Activated CD4-positive, alpha-beta T cell treated with anti-CD3 and anti-CD28 coated beads for 4 hours (primary cell): ENCODE measurements at regions not wholly inside any gene's neighbourhood (a gene's known extent, or its start where the extent isn't known, plus 50 kb on each side); places are given as distances from the start of the nearest gene placed in this dataset.

Experiments
- DNase-seq, 2 donors: peaks; one replicate each; pipeline ENCODE4 v3.0.0-alpha.2; 2020

DNA sequence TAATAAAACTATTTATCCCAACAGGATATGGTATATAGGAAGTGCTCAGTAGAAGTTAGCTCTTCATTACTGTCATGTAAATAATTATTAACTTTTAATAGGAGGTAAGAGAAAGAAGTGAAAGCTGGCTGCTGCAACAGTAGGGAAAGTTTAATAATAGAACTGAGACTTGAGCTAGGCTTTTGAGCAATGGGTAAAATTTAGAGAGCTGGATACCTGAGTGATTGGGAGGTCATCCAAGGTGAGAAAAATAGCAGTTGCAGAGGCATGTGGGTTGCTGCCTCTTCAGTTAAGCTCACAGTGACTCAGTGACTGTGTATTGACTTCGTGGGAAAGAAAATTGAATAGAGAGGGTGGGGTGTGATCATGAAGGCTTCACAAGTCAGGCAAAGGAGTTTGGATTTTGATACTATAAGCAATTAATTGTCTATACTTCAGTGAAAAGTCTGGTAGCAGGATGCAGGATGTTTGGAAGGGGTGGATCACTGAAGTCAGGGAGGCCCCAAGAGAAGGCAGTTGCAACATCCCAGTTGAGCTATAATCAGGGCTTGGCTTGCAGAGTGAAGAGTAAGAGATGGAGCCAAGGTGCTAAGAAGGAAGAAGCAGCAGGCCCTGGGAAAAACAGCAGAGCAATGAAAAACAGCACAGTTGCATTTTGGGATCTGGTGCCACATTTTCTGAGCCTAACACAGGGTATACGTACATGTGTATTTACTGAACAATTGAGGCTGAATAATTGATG, 172.0 kb upstream of the FRMD6 start:
- DNase-seq, result no peak

DNA sequence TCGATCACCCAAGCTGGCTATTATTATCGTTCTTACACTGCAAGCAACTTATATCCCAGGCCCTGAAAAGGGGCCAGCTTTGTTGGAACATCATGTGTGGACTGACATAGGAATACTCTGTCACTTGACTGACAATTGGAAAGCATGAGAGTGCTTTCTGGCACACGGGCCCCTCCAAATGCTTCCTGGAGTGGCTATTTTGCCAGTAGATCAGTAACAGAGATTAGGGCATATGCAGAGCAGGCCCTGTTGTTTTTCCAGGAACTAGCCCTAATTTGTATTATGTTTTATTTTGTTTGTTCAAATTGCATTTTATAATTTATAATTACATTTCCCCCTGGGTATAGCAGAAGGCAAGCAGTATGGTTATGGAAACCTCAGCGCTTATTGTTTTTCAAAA, 170.1 kb upstream of the FRMD6 start:
- DNase-seq, result no peak

DNA sequence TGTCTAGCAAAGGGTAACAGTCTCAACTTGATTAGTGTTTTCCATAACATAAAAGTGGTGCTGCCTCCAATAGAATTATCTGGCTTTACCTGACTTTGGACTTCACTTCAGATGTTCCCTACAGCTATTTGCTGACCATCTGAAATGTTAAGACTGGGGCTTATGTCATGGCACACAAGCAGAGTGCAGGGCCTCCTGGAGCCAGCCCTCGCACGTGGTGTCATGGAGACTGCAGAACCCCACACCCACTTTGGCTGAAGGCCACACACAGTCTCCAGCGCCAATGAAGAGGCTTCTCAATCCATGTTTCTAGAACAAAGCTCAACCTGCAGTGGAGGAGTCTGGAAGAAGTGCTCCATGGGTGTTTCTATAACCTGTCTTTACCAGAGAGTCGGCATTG, 169.6 kb upstream of the FRMD6 start:
- no peak for DNase-seq

DNA sequence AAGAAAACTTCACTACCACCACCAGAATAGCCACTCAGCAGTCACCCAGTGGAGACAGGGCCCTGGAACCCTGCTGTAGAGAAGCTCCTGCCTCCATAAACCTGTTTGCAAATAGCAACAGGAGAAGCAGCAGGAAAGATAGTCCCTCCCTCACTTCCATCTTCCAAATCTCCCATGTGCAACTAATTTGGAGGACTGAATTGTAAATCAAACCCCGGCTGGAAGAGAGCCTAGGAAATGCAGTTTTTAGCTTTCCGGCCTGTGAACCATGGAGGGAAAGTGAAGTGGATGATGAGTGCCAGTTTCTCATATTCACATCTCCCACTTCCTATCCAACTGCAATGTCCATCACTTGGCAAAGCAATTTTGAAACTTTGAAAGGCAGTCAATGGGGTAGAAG, 167.2 kb upstream of the FRMD6 start:
- DNase-seq, result no peak

DNA sequence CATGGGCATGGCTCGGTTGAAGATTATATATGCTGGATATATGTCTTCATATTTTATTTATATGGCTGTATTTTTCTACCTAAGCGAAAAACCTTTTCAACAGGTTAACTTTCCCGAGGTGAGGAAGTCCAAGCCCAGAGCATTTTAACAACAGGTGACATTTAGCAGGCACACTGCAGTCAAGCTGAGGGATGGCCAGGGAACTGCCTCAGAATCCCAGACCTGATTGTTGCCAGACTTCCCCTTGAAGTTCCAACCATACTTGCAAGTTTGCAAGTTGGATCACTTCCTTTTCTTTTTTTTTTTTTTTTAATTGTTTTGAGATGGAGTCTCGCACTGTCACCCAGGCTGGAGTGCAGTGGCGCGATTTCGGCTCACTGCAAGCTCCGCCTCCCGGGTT, 166.0 kb upstream of the FRMD6 start:
- no peak for DNase-seq

DNA sequence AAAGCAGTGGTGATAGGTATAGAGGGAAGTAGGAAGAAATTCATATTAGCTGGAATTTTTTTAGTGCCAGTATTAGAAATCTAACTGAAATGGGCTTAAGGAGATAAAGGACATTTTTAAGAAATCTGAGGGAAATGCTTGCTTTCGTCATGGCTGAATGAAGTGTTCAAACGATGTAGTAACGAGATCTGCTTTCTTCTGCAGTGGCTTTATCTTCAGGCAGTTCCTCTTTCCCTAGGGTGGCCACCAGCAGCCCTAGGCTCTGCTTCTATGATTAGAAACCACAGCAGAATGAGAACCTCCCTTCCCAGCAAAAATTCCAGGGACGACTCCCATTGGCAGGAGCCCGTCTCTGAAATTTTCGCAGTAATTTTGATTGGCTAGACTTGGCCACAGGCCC, 163.9 kb upstream of the FRMD6 start:
- DNase-seq, result no peak

DNA sequence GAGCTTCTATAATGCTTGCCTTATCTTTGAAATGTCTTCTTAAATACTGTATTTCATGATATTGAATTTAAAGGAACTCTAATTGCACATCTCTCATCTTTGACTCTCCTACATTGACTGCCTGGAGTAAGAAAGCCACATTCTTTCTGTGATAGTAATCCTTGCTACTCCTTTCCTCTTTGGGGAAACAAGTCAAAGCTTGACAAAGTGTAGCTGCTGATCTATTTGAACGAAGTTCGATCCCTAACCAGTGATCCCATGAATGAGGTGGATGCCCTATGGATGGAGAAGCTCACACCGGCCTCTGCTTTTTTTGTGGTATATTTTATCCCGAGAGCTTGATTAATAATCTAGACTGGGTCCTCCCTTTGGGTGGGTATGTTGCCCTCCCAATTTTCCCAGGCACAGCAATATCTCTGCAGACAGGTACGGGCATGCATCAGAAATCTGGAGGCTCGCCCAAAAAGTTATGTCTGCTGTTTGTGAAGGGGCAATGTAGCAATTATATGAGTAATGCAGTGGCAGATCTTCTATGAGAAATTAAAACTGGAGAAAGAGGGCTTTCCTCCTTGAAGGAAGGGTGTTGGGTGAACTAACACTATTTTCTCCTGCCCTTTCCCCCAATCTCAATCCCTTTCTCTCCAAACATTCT, 163.0 kb upstream of the FRMD6 start:
- DNase-seq, result no peak

DNA sequence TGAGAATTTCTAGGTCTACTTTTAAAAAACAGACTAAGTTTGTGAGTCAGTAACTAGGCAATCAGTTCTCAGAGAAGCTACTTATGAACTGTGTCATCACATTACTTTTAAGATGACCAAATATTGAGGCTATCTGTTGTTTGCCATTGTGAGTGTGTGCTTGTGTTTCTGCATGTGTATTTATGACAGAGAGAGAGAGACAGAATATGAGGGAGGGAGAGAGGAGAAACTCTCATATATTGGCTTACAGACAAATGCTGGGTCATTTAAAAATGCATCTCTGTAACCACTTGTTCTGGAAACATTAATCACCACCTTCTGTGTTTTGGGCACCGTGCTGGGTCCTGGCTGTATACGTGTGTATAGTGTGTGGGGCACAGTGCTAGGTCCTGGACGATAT, 161.5 kb upstream of the FRMD6 start:
- DNase-seq, result no peak

DNA sequence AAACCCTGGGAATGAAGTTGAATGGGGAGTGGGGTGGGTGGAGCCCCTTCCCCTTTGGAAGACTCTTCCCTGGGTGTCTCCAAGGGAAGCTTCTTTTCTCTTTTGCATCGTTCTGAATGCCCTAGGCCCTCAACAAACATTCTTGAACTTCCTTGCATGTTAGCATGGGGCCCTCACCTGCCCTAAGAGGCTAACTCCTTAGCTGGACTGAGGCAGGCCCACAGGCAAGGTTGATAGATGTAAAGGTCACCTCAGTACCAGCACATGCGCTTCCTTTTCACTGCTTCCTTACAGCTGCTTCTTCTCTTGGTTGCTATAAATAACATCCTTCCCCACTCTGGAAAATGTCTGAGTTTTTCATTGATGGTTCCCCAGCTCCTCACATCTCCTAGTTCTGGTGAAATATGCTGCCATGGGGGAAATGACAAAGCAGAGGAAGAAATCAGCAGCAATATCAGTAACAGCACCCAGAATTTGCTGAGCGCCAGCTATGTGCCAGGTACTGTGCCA, 160.6 kb upstream of the FRMD6 start:
- no peak for DNase-seq

DNA sequence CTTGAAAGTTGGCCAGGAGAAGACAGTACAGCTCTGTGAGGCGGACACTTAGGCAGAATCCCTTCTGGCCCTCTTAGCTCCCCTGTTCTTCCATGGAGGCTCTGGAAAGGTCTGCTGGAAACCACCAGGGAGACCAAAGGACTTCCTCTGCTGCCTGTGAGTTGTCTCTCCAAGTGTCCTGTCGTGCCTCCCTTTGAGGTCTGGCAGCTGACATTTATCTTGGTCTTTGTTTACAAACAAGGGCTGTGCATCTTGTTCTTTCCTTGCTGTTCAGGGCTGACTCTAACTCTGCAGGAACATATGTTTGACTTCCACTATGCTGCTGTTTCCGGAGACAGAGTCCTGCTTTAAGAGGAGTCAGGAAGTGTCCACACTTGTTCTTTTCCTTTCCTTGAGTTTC, 159.9 kb upstream of the FRMD6 start:
- DNase-seq, result no peak

DNA sequence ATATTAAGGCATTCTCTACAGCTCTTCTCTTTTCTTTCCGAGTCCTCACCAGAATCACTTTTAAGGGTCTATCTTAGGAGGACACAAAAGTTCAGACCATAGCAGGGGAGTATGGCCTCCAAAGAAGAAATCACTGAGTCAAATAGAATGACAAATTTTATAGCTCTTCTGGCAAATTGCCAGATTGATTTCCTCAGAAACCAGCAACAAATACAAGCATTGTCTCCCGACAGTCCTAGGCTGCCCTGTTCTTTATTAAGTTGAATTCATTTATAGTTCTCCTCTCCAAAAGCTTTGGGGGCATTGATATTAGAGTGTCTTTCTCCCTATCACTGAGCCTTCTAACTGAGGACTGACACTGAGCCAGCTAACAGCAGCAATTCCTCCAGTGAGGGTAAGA, 156.4 kb upstream of the FRMD6 start:
- no peak for DNase-seq

DNA sequence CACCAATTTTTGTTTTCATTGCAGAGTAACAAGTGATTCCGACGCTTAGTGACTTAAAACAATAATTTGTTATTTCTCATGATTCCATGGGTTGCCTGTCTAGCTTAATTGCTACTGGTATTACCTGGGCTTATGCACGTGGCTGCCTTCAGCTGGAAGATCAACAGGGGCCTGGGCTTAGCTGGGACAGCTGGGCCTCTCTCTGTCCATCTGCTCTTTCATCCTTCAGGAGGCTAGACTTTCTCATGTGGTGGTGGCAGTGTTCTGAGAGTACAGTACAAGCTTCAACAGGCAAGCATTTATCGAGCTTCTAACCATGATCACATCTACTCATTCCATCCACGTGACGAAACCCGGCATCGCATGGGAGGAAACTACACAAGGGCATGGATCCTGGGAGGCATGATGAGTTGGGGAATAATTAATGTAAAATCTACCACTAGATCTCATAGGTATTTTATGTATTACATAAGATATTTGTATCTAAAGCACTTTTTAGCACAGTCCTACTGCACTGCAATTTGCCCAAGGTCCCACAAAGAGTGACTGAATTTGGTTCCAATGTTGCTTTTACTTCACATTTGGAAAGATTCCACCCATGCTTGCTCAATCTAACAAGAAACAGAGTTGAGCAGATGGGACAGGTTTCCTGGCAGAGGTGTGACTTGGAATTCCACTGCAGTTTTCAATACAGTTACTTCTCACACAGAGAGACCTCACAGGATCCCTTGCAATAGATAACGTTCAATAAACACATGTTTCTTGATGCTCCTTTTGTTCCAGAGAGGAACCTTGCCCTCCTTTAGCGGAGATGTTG, 153.1 kb upstream of the FRMD6 start:
- no peak for DNase-seq

DNA sequence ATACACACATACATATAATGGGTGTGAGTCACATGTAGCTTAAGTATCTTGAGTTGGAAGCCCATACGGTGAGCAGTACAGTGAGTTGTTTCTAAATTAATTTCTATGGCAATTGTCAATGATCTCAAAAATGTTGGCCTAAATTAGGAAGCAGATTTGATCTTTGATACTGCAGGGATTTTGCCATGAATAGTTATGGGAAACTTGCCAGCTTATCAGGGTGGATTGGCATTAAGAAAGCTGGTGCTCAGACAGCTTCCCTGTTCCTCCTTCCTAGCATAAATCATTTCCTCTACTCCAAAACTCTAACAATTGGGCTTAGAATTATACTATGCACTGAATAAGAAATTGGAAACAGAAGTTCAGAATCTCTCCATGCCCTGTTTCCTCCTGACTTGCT, 150.9 kb upstream of the FRMD6 start:
- no peak for DNase-seq

DNA sequence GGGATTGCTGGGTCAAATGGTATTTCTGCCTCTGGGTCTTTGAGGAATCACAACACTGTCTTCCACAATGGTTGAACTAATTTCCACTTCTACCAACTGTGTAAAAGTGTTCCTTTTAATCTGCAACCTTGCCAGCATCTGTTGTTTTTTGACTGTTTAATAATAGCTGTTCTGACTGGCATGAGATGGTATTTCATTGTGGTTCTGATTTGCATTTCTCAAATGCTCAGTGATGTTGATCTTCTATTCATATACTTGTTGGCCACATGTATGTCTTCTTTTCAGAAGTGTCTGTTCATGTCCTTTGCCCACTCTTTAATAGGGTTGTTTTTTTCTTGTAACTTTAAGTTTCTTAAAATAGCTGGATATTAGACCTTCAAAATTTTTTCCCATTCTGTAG, 150.0 kb upstream of the FRMD6 start:
- no peak for DNase-seq

DNA sequence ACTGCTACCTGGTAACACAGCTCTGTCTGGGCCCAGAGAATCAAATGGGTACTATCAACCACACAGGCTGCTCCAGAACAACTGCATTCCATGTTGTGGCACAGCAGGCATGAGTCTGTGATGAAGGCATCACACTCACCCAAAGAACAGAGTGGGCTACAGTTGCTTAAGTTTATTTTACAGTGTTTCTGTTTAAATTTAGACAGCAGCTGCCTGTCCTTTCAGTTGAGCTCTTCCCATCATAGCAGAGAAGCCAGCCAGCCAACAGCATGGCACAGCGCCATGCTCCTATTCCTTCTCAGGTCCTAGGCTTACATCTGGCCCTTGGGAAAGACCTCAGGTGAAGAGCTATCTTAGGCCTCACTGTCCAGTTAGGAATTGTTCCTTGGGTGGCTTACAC, 147.0 kb upstream of the FRMD6 start:
- DNase-seq, result no peak

DNA sequence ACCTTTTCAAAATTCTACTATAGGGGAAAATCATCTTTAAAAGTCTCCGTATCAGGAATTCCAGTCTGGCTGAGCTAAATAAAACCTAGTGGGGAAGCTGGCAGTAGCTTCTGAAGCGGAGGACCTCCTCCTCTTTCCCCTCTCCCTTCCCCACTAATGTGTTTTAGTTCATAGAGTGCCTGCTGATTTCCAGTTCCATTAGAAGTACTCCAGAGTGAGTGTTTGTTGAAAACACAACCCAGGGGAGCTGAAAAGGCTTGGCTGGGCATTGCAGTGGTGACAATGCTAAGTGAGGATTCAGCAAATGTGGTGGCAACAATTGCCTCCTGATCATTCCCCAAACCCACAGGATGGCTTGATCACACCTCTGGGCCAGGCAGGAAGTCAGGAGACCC, 144.2 kb upstream of the FRMD6 start:
- no peak for DNase-seq

DNA sequence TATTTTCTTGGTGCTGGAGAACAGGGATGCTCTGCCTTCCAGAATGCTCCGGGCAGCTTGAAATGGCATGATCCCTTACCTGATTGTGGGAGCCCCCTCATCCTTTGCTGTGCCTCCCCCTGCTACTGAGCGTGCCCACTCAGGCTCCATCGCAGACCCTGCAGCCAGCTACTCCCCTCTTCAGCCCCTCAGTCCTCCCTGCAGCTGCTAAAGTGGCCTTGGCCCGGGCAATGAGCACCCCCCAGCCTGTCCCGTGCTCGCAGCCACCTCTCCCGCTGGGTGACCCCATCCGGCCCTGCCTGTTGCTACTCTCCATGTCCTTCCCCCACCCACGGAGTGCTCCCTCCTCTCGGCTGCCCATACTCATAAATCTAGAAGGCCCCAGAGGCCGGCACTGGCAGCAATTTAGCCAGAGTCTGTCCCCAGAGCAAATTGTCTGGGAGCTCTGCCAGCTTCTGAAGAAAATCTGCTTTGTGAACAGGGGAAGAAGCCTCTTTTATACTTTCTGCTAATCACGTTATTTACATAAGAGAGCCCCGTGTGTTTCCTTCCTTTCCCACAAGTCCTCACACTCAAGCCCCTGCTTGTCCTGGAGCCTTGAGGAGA, 143.7 kb upstream of the FRMD6 start:
- DNase-seq, result no peak

DNA sequence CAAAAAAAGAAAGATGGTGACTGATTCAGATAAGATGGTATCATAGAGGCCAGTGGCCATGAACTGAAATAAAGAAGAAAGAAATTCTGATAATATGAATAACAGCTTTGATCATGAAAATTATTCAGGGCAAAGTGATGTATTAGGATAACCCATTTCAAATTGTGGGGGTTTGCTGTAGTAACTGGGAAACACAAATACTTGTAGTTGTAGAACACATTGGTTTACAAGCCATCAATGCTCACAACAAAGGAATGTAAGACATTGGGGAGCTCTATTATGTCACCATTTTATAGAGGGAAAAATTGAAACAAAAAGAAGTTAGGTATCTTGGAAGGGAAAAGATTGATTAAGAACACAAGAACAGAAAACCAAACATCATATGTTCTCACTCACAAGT, 140.4 kb upstream of the FRMD6 start:
- DNase-seq, result no peak

DNA sequence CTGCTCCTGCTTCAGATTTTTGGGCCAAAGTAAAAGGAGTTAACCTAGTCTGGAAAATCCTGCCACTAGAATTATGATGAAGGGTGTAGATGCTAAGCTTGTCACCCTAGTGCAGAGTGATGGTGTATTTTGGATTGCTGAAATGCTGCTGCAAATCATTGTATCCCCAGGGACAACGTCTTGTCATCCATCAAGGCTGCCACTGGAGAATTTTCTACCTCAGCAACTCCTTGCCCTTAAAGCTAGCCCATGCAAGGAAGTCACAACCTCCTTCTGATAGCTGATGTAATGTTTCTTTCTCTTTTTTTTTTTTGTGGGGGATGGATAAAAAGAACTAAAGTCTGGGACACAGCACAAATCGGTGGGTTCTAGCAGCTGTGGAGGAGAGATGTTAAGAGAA, 139.4 kb upstream of the FRMD6 start:
- no peak for DNase-seq

DNA sequence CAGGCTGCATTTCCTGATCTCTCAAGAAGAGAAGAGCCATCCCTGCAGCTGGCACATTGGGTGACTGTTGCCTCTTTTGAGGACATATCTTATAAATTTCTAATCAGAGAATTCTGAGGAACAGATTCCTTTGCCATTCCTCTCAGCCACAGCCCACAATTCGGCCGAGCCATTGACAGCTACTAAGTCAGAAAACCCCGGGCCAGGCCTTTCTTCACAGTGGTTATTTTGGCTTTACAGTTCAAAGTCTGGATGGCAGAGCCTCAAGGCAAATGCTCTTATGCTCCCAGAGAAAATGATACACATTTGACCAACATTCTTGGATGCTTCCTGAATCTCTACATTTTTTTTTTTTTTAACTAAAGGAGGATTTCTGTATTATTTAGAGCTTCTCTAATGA, 138.4 kb upstream of the FRMD6 start:
- DNase-seq, result no peak

DNA sequence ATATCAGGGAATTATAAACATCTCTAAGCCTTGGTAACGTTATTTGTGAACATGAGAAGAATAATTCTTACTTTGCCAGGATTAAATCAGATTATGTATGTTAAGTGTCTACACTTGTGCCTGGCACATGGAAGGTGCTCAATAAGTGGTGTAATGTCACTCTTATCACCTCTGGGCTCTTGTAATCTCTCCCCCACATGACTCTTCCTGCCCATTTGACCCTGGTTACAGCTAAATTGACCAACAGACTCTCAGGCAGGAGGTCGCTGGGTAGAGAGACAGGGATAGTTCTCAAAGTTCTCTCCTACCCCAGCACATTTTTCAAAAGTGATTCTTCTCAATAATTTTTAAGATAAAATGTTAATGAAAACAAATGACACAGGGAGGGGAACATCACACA, 137.8 kb upstream of the FRMD6 start:
- no peak for DNase-seq

DNA sequence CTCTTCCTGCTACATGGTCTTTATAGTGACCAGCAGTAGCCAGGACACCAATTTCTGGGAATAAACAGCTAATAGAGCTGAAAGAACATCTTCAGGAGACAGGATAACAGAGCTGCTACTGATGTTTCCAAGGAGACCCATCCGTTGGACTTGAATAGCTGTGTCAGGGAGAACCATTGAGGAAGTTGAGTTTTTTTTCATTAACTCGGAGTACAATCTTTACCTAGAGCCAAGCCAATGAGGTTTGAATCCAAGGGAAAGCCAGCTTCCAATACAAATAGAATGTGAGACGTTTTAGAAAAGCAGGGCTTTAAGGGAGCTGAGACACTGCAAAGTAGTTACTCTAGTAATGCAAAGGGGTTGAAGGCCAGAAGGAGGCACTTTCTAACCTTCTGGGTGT, 136.1 kb upstream of the FRMD6 start:
- DNase-seq, result no peak

DNA sequence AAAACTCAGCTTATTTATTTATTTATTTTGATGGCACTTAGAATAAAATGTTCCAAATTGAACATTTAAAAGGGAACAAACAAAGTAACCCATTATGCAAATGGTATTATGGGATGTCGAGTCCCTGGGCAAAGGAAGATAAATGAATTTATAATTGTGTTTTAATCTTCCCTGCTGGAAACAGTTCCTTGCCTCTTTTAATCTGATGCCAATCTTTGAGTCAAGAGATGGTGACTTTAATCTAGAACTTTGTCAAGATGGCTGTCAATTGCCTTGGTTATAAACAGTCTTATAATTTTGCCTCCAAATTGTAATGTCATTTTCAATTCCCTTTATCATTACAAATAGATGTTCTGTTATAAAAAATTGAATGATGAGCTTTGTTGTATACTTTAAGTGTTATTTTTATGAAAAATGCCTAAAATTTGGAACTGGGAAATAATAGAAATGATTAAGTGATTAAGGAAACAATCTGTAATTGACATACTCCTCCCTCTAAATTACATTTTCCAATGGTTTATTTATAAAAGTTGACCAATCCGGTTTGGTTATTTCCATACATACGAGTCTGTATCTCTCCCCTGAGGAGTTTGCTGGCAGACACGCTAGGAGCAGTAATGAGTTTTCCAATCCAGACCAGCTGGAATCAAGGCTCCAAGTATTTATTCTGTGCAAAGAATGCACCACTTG, 134.9 kb upstream of the FRMD6 start:
- no peak for DNase-seq
